Stimulated activated CD4-positive, alpha-beta T cell treated with anti-CD3 and anti-CD28 coated beads, Interleukin-4, amount 100 ng/mL, for 48 hours (primary cell): ENCODE measurements at regions not wholly inside any gene's neighbourhood (a gene's known extent, or its start where the extent isn't known, plus 50 kb on each side); places are given as distances from the start of the nearest gene placed in this dataset.

Experiments used
- DNase-seq, 2 donors: peaks; one replicate each; pipeline ENCODE4 v3.0.0-alpha.2; 2020; ENCODE audit warnings: low read depth in 2 of 2

- DNase-seq = no peak
These were observed 238.1 kb downstream of the HAO1 start for GRCh38 chr20:7702141-7702540.

DNA sequence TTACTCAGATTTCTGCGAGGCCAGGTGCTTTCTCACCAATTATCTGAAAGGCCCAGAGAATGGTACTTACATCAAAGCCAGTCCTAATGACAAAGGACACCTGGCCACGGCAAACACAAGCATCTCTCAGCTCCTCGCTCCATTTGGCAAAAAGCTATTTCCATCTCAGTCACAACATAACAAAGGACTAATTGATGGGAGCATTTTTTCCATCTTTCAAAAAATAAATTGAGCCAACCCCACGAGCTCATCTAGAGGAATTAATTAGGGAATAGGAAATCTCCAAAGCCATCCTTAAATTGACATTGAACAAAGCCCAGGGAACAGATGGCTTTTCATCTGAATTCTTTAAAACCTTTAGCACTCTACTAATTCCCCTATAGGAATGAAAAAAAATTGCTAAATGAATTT lies 236.7 kb downstream of the HAO1 start:
- no peak for DNase-seq

- DNase-seq = no peak
These were observed 236.3 kb downstream of the HAO1 start for GRCh38 chr20:7703996-7704395.

DNA sequence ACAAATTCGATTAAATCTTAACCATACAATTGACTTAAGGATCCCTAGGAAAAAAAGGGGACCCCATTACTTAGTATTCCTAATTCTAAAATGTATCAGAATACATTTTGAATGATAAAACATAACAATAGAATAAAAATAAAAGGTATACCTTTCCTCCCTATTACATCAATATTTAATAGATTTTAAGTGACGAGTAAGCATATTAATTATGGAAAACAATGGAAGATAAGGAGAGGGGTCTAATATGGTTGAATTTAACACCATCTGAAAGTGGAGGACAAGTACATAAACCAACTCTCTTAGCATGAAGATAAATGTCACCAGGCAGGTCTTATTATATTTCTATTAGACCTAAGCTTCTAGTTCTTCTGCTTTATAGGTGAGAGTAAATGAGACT lies 232.1 kb downstream of the HAO1 start:
- DNase-seq = no peak

GRCh38 chr20:7708782-7709181 lies 231.5 kb downstream of the HAO1 start:
- DNase-seq = no peak

- DNase-seq = no peak
These were observed 229.8 kb downstream of the HAO1 start for GRCh38 chr20:7710440-7710839.

DNA sequence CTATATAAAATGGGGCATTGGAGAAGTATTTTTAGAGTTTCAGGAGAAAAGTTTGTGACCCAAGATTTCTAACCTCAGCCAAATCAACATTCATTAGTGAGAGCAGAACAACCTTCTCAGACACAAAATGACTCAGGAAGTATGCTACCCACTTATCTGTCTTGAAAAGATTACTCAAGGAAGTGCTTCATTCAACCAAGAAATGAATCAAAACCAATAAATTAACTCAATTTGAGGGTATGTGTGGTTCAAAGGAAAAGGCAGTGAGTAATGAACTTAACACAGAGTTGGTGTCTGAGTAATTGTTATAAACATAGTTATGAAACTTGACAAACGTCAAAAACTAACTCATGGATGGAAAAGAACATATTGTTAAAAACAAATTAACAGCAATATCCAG lies 227.6 kb downstream of the HAO1 start:
- DNase-seq = no peak

GRCh38 chr20:7714549-7714948 lies 225.7 kb downstream of the HAO1 start:
- DNase-seq = no peak

DNA sequence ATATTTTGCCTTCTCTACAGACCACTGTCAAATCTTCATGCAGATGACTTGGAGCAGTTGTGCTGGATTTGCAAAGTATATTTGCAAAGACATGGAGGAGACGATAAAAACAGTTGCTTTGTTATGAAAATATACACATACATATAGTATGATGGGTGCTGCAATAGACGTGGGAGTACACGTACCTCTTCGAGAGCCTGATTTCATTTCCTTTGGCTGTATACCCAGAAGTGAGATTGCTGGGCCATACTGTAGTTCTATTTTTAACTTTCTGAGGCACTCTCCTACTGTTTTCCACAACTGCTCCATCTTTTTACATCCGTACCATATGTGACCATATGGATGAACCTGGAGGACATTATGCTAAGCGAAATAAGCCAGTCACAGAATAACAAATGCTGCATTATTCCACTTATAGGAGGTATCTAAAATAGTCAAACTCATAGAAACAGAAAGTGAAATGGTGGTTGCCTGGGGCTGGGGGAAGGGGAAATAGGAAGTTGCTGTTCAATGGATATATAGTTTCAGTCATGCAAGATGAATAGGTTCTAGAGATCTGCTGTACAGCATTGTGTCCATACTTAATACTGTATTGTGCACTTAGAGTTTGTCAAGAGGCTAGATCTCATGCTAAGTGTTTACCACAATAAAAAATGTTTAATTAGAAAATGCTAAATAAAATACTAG lies 223.8 kb downstream of the HAO1 start:
- no peak for DNase-seq

DNA sequence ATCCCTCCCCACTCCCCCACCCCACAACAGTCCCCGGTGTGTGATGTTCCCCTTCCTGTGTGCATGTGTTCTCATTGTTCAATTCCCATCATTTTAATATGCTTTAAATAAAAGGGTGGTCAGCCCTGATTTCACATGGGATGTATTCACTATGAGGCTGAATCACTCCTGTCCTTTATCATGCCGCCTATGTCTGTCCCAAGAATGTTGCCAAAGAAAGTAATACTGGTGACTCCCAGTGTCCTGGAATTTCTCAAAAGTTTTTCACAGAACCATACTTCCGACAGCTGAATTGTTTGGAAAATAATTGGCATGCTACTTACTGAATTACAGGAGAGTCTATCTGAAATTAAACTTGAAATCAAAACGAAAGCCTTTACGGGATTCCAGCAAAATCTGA lies 217.7 kb downstream of the HAO1 start:
- DNase-seq = no peak

DNA sequence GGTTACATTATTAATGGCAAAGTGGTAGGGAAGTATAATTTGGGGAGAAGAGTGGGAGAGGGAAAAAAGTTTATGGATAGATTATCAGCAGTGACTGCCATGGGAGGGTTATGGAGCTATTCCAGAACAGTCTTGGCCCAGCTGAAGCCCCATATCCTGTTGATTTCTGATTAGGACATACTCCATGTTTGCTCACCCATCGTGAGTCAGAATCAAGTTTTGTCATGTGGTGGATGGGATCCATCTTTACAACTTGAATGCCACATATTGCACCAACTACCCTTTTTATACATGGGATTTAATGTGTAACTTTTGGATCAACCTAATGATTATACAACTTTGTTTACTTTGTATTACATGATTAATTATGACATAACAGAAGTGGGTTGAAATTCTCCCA lies 217.0 kb downstream of the HAO1 start:
- no peak for DNase-seq

- no peak for DNase-seq
These were observed 211.9 kb downstream of the HAO1 start for GRCh38 chr20:7728338-7728737.

DNA sequence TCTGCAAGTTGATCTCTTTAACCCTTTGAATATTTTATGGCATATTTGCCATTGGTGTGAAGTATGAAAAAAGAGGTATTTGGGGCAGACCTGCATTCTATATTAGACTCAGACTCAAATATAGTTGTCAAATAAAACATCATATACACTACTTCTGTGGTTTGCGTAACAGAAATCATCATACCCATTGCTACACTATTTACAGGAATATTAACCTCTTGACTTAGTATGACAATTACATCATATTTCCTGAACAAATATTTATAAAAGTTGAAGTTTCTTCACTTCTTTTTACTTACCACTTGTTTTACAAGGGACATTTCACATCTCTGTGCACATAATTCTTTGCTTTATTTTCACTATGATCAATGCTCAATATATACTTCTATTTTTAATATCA lies 206.0 kb downstream of the HAO1 start:
- no peak for DNase-seq

DNA sequence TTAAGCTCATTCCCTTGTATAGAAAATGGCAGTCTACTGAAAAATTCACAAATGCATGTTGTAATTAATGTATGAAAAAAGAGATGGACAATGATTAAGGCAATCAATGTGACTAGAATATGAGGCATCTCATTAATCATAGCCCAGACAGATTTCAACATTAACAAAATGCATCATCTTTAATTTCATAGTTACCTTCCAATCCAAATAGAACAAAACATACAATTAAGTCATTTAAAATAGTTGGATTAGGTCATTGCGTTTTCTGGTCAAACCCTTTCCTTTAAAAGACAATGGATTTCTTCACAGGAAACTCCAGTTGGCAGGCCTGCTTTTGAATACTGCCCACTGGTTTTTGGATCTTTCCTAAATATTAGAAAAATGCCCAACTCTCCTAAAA lies 203.9 kb downstream of the HAO1 start:
- no peak for DNase-seq

- DNase-seq = no peak
These were observed 198.4 kb downstream of the HAO1 start for GRCh38 chr20:7741866-7742265.

DNA sequence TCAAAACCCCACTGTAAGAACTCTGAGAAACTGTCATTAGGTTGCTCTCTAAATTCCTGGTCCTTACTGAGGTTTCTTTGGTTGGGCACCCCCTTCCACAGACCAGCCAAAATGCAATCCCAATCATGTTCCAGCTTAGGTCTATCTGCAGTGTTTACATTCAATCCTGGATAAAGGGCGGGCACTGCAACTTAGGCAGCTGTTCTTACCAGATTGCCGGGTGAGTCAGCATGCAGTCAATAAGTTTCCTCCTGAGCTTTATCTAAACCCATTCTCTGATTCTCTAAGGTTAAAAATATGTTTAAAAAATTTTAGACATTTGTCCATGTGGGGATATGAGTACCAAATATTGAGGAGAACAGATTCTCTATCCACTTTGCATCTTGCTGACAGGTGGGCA lies 197.8 kb downstream of the HAO1 start:
- DNase-seq = no peak

DNA sequence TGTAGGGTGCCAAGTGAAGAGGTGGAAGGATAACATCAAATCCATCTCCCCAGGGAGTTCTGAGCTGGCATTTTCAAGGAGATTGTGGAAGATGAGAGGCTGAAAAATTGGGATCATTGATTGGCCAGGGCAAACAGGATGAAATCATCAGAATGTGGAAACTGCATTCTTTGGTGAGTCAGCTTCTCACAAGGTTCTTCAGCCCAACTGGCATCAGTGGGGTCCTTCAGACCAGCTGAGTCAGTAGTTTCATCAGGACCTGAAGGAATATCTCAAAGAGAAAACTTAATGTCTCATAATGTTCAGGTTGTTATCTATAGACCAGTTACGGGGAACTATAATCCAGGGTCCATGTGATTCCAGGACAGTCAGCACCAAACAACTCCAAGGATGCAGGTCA lies 195.8 kb downstream of the HAO1 start:
- no peak for DNase-seq

DNA sequence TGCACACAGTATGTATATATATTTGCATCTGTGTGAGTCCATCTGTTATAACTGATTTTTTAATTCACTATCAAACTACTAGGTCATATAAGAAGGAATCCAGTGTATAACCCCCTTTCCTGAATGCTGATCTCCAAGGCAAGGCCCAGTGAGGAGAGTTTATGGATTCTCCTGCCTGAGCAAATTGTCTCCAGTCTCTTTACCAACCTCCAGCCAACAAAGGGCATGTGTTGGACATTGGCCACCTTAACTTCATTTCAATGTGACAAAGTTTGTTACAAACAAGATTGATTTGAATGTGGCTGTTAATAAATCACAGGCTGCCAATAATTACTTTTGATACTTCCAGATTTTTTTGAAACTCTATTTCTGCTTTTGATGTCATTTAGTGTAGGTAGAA lies 191.6 kb downstream of the HAO1 start:
- no peak for DNase-seq

GRCh38 chr20:7754102-7754501 lies 186.2 kb downstream of the HAO1 start:
- DNase-seq = no peak

GRCh38 chr20:7758406-7758805 lies 181.9 kb downstream of the HAO1 start:
- no peak for DNase-seq

- no peak for DNase-seq
These were observed 179.8 kb downstream of the HAO1 start for GRCh38 chr20:7760247-7761031.

GRCh38 chr20:7765221-7765620 lies 175.0 kb downstream of the HAO1 start:
- DNase-seq = no peak

DNA sequence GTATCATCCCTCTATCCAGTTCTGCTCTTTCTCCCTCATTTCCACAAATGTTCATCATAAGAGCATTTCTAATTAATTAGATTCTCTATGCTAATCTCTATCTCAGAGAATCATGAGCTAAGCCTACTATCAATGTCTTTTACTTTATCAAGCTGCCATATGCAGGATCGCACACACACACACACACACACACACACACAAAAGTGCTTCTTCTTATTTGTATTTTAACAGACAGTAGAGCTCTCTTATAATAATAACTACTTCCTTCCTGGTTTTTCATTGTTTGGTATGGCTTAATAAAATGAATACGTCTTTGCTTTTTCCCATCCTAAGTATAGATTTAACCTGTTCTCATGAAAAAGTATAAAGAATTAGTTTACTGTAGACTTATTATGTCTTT lies 170.2 kb downstream of the HAO1 start:
- no peak for DNase-seq

- DNase-seq = no peak
These were observed 169.7 kb downstream of the HAO1 start for GRCh38 chr20:7770578-7770977.
